Karpas-422 (cell line): ENCODE measurements at regions not wholly inside any gene's neighbourhood (a gene's known extent, or its start where the extent isn't known, plus 50 kb on each side); places are given as distances from the start of the nearest gene placed in this dataset.

Experiments
- DNase-seq: peaks from one replicate; pipeline ENCODE4 v3.0.0-alpha.2; 2015
- H2AFZ ChIP-seq: fragments of 200-600 bp; sonication (generic); 2 replicates; pipeline ENCODE4 v1.6.1; 2014; ENCODE audit warnings: antibody characterized with exemption, low read length, mixed read lengths
- H3K27ac ChIP-seq: fragments of 200-600 bp; sonication (generic); 2 replicates; pipeline ENCODE4 v1.5.1; 2014; ENCODE audit warnings: mild to moderate bottlenecking, low read length, moderate library complexity
- H3K27me3 ChIP-seq: fragments of 200-600 bp; sonication (generic); 2 replicates; pipeline ENCODE4 v1.6.1; 2014; ENCODE audit warnings: low read length, mixed read lengths
- H3K36me3 ChIP-seq: fragments of 200-600 bp; sonication (generic); 2 replicates; pipeline ENCODE4 v1.6.1; 2014; ENCODE audit warnings: low read length, mixed read lengths; ENCODE audit not compliant: insufficient read depth
- H3K4me1 ChIP-seq: fragments of 200-600 bp; sonication (generic); 2 replicates; pipeline ENCODE4 v1.6.1; 2014; ENCODE audit warnings: mild to moderate bottlenecking, low read length, mixed read lengths
- H3K4me2 ChIP-seq: fragments of 200-600 bp; sonication (generic); 2 replicates; pipeline ENCODE4 v1.6.1; 2014; ENCODE audit warnings: low read length, low read depth, mild to moderate bottlenecking; ENCODE audit not compliant: poor library complexity, severe bottlenecking
- H3K4me3 ChIP-seq: fragments of 200-600 bp; sonication (generic); 2 replicates; pipeline ENCODE4 v1.5.1; 2014; ENCODE audit warnings: mild to moderate bottlenecking, antibody characterized with exemption, low read length, mixed read lengths
- H3K79me2 ChIP-seq: fragments of 200-600 bp; sonication (generic); 2 replicates; pipeline ENCODE4 v1.6.1; 2014; ENCODE audit warnings: mild to moderate bottlenecking, low read length, mixed read lengths
- H3K9ac ChIP-seq: fragments of 200-600 bp; sonication (generic); 2 replicates; pipeline ENCODE4 v1.6.0; 2014; ENCODE audit warnings: low read length
- H3K9me2 ChIP-seq: fragments of 200-600 bp; sonication (generic), shearing (Covaris generic); replicated peaks from 2 replicates; pipeline ENCODE4 v1.6.0; 2014; ENCODE audit warnings: mild to moderate bottlenecking, low read length, moderate library complexity; ENCODE audit not compliant: insufficient read depth
- H3K9me3 ChIP-seq: fragments of 300-700, 200-600 bp; sonication (generic); 2 replicates; pipeline ENCODE4 v1.6.1; 2014; ENCODE audit warnings: low read length, mixed read lengths
- H4K20me1 ChIP-seq: fragments of 200-600 bp; sonication (generic); 2 replicates; pipeline ENCODE4 v1.6.1; 2014; ENCODE audit warnings: mild to moderate bottlenecking, antibody characterized with exemption, low read length, low read depth; ENCODE audit not compliant: insufficient read depth

DNA sequence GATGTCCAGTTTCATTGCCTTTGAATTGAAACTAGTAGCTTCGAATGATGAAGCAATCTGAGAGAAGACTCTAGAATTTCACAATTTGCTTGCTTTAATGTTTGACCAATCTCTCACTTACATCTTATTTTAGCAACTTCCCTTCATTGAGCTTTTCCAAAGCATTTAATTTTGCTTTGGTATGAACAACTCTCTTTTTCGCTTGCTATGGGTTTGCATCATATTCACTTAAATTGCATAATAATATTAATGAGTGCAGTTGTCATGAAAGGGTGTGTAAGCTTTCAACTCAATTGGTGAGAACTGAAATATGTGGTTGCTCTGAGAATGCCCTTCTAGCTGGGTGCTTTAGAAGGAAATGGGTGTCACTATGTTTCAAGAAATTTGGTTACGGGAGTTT lies 309.2 kb downstream of the HLX start:
- H3K27me3 ChIP-seq, result no peaks in the 10 kb centered on the region
- no peak overlapping the region for H3K4me3 ChIP-seq
- no peaks in the 10 kb centered on the region for H3K9me3 ChIP-seq
- H3K79me2 ChIP-seq, result no peaks in the 10 kb centered on the region
- no peak overlapping the region for H3K27ac ChIP-seq
- H3K9me2 ChIP-seq, result no peaks in the 10 kb centered on the region
- no peaks in the 10 kb centered on the region for H3K36me3 ChIP-seq
- H3K4me2 ChIP-seq, result no peak overlapping the region
- H3K9ac ChIP-seq, result no peak overlapping the region
- no peak overlapping the region for H2AFZ ChIP-seq
- no peak for DNase-seq
- H3K4me1 ChIP-seq, result no peaks in the 10 kb centered on the region
- H4K20me1 ChIP-seq, result no peaks in the 10 kb centered on the region

GRCh38 chr1:221190249-221190648 lies 311.0 kb downstream of the HLX start:
- no peaks in the 10 kb centered on the region for H3K9me3 ChIP-seq
- no peaks in the 10 kb centered on the region for H3K4me1 ChIP-seq
- H3K4me2 ChIP-seq, result no peak overlapping the region

DNA sequence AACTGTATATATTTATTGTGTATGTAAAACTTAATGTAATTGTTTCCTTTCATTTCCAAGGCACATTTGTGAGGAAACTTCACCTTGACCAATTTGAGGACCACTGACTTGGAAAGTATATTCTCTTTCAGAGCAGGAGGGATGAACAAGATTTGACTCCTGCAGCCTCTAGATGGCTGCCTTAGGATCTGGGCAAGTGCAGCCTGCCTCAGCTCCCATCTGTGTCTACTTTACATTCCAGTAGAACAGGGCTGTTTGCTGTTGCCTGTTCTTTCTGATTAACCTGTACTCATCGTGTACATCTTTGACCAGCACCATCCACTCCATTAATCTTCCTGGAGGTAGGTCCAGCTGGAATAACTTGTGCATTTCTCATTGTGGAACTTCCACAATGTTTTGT lies 312.8 kb downstream of the HLX start:
- Histone ChIP-seq H3K4me3 (no peak overlapping the region), H3K79me2 (no peaks in the 10 kb centered on the region), H2AFZ (no peak overlapping the region), H3K9me3 (no peaks in the 10 kb centered on the region), H3K9ac (no peak overlapping the region), H3K36me3 (no peaks in the 10 kb centered on the region), H3K9me2 (no peaks in the 10 kb centered on the region), H3K27ac (no peak overlapping the region), H4K20me1 (no peaks in the 10 kb centered on the region), H3K4me2 (no peak overlapping the region), H3K4me1 (no peaks in the 10 kb centered on the region), H3K27me3 (no peaks in the 10 kb centered on the region)
- no peak for DNase-seq

More at GRCh38 chr1:221190249-221190648, 311.0 kb downstream of the HLX start:
- Histone ChIP-seq H3K36me3 (no peaks in the 10 kb centered on the region), H3K27ac (no peak overlapping the region), H3K9me2 (no peaks in the 10 kb centered on the region), H3K27me3 (no peaks in the 10 kb centered on the region), H3K9ac (no peak overlapping the region), H2AFZ (no peak overlapping the region), H4K20me1 (no peaks in the 10 kb centered on the region), H3K4me3 (no peak overlapping the region), H3K79me2 (no peaks in the 10 kb centered on the region)
- no peak for DNase-seq

GRCh38 chr1:221200464-221200863 lies 321.2 kb downstream of the HLX start:
- Histone ChIP-seq H4K20me1 (no peaks in the 10 kb centered on the region), H3K9me3 (no peaks in the 10 kb centered on the region), H3K9me2 (no peaks in the 10 kb centered on the region), H3K9ac (no peak overlapping the region), H2AFZ (no peak overlapping the region), H3K4me2 (no peak overlapping the region), H3K27ac (no peak overlapping the region), H3K4me3 (no peak overlapping the region), H3K36me3 (no peaks in the 10 kb centered on the region), H3K4me1 (no peaks in the 10 kb centered on the region), H3K79me2 (no peaks in the 10 kb centered on the region), H3K27me3 (no peaks in the 10 kb centered on the region)
- no peak for DNase-seq

DNA sequence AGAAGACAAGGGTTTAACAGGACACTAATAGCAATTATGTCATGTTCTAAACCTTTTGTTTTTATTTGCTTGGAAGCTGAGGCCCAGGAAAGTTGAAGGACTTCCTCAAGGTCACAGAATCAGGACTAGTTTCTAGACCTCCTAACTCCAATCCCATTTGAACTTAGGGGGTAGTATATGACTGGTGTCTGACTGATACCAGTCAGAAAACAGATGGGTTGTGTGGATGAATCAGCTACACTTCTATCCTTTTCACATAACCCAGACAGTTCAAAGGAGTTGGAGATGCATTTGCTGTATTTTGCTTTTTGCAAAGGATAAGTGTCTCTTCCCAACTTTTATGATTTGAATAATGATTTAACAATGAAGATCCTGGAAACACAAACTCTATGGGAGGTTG lies 322.5 kb downstream of the HLX start:
- no peak for DNase-seq
- Histone ChIP-seq H3K9me3 (no peaks in the 10 kb centered on the region), H4K20me1 (no peaks in the 10 kb centered on the region), H3K9ac (no peak overlapping the region), H3K4me2 (no peak overlapping the region), H3K79me2 (no peaks in the 10 kb centered on the region), H3K27ac (no peak overlapping the region), H3K4me1 (no peaks in the 10 kb centered on the region), H3K4me3 (no peak overlapping the region), H2AFZ (no peak overlapping the region), H3K27me3 (no peaks in the 10 kb centered on the region), H3K9me2 (no peaks in the 10 kb centered on the region), H3K36me3 (no peaks in the 10 kb centered on the region)

GRCh38 chr1:221203224-221204054 lies 324.2 kb downstream of the HLX start:
- DNase-seq, result peak; percentile 91
- Histone ChIP-seq H3K9me3 (no peaks in the 10 kb centered on the region), H2AFZ (no peak overlapping the region), H3K4me2 (no peak overlapping the region), H3K4me3 (no peak overlapping the region), H3K9ac (no peak overlapping the region), H3K27me3 (no peaks in the 10 kb centered on the region), H3K27ac (no peak overlapping the region), H3K9me2 (no peaks in the 10 kb centered on the region), H3K36me3 (no peaks in the 10 kb centered on the region), H3K4me1 (no peaks in the 10 kb centered on the region), H4K20me1 (no peaks in the 10 kb centered on the region), H3K79me2 (no peaks in the 10 kb centered on the region)

GRCh38 chr1:221204055-221204833 lies 325.0 kb downstream of the HLX start:
- Histone ChIP-seq H3K27ac (no peak overlapping the region), H3K4me2 (no peak overlapping the region), H3K36me3 (no peaks in the 10 kb centered on the region), H2AFZ (no peak overlapping the region), H3K9me2 (no peaks in the 10 kb centered on the region), H3K9me3 (no peaks in the 10 kb centered on the region), H4K20me1 (no peaks in the 10 kb centered on the region), H3K4me1 (no peaks in the 10 kb centered on the region), H3K27me3 (no peaks in the 10 kb centered on the region), H3K4me3 (no peak overlapping the region), H3K79me2 (no peaks in the 10 kb centered on the region), H3K9ac (no peak overlapping the region)
- no peak for DNase-seq

GRCh38 chr1:221206076-221206475 lies 326.8 kb downstream of the HLX start:
- no peak overlapping the region for H2AFZ ChIP-seq
- H3K36me3 ChIP-seq, result no peaks in the 10 kb centered on the region
- DNase-seq, result no peak
- H3K9me3 ChIP-seq, result no peaks in the 10 kb centered on the region
- H3K9me2 ChIP-seq, result no peaks in the 10 kb centered on the region
- H3K4me1 ChIP-seq, result no peaks in the 10 kb centered on the region
- H3K4me2 ChIP-seq, result no peak overlapping the region
- no peaks in the 10 kb centered on the region for H3K79me2 ChIP-seq
- no peak overlapping the region for H3K27ac ChIP-seq
- no peak overlapping the region for H3K4me3 ChIP-seq
- no peaks in the 10 kb centered on the region for H3K27me3 ChIP-seq
- no peak overlapping the region for H3K9ac ChIP-seq
- no peaks in the 10 kb centered on the region for H4K20me1 ChIP-seq
